PC-9 (cell line): ENCODE measurements at regions not wholly inside any gene's neighbourhood (a gene's known extent, or its start where the extent isn't known, plus 50 kb on each side); places are given as distances from the start of the nearest gene placed in this dataset.

Experiments
- EZH2 ChIP-seq: fragments of 200-600 bp; sonication (generic); IDR thresholded peaks from 2 replicates; pipeline ENCODE4 v1.8.0; 2017; ENCODE audit warnings: antibody characterized with exemption, low read depth
- TF ChIP-seq, protein P1 (sequence below): fragments of 200-600 bp; sonication (generic); conservative IDR thresholded peaks from 2 replicates; pipeline ENCODE4 v1.6.1; 2017; ENCODE audit warnings: mixed run types, antibody characterized with exemption, mild to moderate bottlenecking, moderate library complexity

DNA sequence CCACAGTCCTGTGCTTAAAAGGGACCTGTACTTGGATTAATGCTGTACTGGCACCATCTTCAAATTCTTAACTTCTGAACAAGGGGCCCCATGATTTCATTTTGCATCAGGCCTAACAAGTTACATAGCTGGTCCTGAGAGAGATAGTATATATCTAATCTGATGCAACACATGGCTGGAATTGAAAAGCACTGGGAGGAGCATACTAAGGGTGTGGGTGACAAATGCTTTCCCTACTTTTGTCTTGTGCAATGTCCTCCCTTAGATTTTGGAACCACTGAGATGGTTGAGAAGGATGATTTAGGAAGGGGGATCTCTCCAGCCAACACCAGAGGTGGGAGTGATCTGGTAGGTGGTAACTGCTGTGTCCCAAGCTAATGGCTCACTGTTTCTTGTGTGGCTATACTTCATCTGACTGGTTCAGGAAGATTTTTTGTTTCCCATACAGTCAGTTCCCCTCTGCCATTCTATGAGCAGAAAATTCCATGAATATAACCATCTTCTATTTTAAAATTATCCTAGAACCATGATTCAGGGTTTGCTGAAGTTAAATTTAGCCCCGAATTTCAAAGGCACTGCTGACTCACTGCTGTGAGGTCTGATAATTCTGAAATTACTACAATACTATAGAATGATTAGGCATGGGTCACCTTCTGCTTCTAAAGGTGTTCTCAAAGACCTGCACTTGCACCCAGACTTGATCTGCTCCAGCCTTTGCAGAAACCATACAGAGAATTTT lies 108.3 kb upstream of the NCKAP5 start:
- TF ChIP-seq, protein P1, sequence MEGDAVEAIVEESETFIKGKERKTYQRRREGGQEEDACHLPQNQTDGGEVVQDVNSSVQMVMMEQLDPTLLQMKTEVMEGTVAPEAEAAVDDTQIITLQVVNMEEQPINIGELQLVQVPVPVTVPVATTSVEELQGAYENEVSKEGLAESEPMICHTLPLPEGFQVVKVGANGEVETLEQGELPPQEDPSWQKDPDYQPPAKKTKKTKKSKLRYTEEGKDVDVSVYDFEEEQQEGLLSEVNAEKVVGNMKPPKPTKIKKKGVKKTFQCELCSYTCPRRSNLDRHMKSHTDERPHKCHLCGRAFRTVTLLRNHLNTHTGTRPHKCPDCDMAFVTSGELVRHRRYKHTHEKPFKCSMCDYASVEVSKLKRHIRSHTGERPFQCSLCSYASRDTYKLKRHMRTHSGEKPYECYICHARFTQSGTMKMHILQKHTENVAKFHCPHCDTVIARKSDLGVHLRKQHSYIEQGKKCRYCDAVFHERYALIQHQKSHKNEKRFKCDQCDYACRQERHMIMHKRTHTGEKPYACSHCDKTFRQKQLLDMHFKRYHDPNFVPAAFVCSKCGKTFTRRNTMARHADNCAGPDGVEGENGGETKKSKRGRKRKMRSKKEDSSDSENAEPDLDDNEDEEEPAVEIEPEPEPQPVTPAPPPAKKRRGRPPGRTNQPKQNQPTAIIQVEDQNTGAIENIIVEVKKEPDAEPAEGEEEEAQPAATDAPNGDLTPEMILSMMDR, result no peak
- TF ChIP-seq EZH2, result no peak
